ENCODE measurements at regions not wholly inside any gene's neighbourhood (a gene's known extent, or its start where the extent isn't known, plus 50 kb on each side); places are given as distances from the start of the nearest gene placed in this dataset.

GRCh38 chr10:2878818-2879217 is 188.5 kb upstream of the PFKP start:
- H3K4me3 ChIP-seq (replicated peaks; ENCODE audit: low read depth, low read length), result no peak overlapping the region
- no peak for TF ChIP-seq CTCF (IDR thresholded peaks at IDR 0.05; ENCODE audit: low read depth, low read length, missing control alignments)
- no peak for DNase-seq (ENCODE audit: extremely low read depth, low read depth)

GRCh38 chr10:2876032-2876431 is 191.3 kb upstream of the PFKP start:
- no peak for DNase-seq (ENCODE audit: extremely low read depth, low read depth)
- no peak overlapping the region for H3K4me3 ChIP-seq (replicated peaks; ENCODE audit: low read depth, low read length)
- no peak for TF ChIP-seq CTCF (IDR thresholded peaks at IDR 0.05; ENCODE audit: low read depth, low read length, missing control alignments)

- no peak for DNase-seq (ENCODE audit: extremely low read depth, low read depth)
- TF ChIP-seq CTCF (IDR thresholded peaks at IDR 0.05; ENCODE audit: low read depth, low read length, missing control alignments), result no peak
- H3K4me3 ChIP-seq (replicated peaks; ENCODE audit: low read depth, low read length), result no peak overlapping the region
Measured at GRCh38 chr10:2874963-2875362, 192.4 kb upstream of the PFKP start.

GRCh38 chr10:2873769-2874168 is 193.6 kb upstream of the PFKP start:
- TF ChIP-seq CTCF (IDR thresholded peaks at IDR 0.05; ENCODE audit: low read depth, low read length, missing control alignments), result no peak
- no peak overlapping the region for H3K4me3 ChIP-seq (replicated peaks; ENCODE audit: low read depth, low read length)
- DNase-seq (ENCODE audit: extremely low read depth, low read depth), result no peak

GRCh38 chr10:2871673-2872219 is 195.6 kb upstream of the PFKP start:
- no peak overlapping the region for H3K4me3 ChIP-seq (replicated peaks; ENCODE audit: low read depth, low read length)
- DNase-seq (ENCODE audit: extremely low read depth, low read depth), result no peak
- no peak for TF ChIP-seq CTCF (IDR thresholded peaks at IDR 0.05; ENCODE audit: low read depth, low read length, missing control alignments)

- no peak for DNase-seq (ENCODE audit: extremely low read depth, low read depth)
- H3K4me3 ChIP-seq (replicated peaks; ENCODE audit: low read depth, low read length), result no peak overlapping the region
- no peak for TF ChIP-seq CTCF (IDR thresholded peaks at IDR 0.05; ENCODE audit: low read depth, low read length, missing control alignments)
Measured at GRCh38 chr10:2870654-2871053, 196.7 kb upstream of the PFKP start.

- DNase-seq (ENCODE audit: extremely low read depth, low read depth), result no peak
- no peak for TF ChIP-seq CTCF (IDR thresholded peaks at IDR 0.05; ENCODE audit: low read depth, low read length, missing control alignments)
Measured at GRCh38 chr10:2867788-2868299, 199.5 kb upstream of the PFKP start.

More at GRCh38 chr10:2867788-2868299, 199.5 kb upstream of the PFKP start:
- H3K4me3 ChIP-seq (replicated peaks; ENCODE audit: low read depth, low read length), result no peak overlapping the region

All from HFF-Myc (cell line).